ENCODE measurements at regions not wholly inside any gene's neighbourhood (a gene's known extent, or its start where the extent isn't known, plus 50 kb on each side); places are given as distances from the start of the nearest gene placed in this dataset.

- Histone ChIP-seq H3K36me3 (no peaks in the 10 kb centered on the region), H3K27ac (no peak overlapping the region), H3K4me1 (no peaks in the 10 kb centered on the region), H3K27me3 (no peaks in the 10 kb centered on the region), H3K4me3 (no peak overlapping the region), H3K9me3 (no peaks in the 10 kb centered on the region)
- 75 to 80% methylated on average over 5 of the region's 5 CpGs for WGBS, 2 donors
- TF ChIP-seq CTCF (IDR thresholded peaks at IDR 0.05) (no peak), POLR2A (IDR thresholded peaks at IDR 0.05) (no peak), EP300 (IDR thresholded peaks at IDR 0.05) (no peak), POLR2AphosphoS5 (IDR thresholded peaks at IDR 0.05) (no peak)
- ATAC-seq (ENCODE audit: low FRiP score in 2 of 2) (no peak), DNase-seq (no peak)
These were observed 49.7 kb upstream of the GPD1L start for GRCh38 chr3:32056559-32057290.

Small RNAs in the stretch of these regions (small RNA-seq; reads per million reads assigned to genes)
- gene RF00019, result 0 reads per million in 4 donors
